ENCODE measurements at regions not wholly inside any gene's neighbourhood (a gene's known extent, or its start where the extent isn't known, plus 50 kb on each side); places are given as distances from the start of the nearest gene placed in this dataset.

DNA sequence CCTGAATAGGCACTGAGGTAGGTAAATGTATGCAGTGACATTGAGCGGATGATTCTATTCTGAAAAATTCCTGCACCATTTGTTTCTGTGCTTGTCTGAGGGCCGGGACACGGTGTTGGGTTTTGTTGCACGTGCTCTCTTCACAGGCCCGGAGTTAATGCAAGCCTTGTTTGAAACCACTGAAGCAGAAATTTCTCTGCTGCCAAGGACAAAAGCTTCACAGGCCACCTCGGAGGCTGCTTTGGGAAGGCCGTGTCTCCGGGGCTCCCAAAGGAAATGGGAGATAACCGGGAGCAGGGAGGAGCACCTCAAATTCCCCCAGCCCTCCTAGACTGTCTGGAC lies 179.4 kb downstream of the OPA1 start:
- Histone ChIP-seq H3K4me3 (no peak overlapping the region), H3K27me3 (ENCODE audit: low read depth) (peaks cover 50% of the 10 kb centered on the region), H3K27ac (replicated peaks) (no peak overlapping the region), H3K36me3 (no peaks in the 10 kb centered on the region), H3K9me3 (replicated peaks) (no peaks in the 10 kb centered on the region), H3K4me1 (no peaks in the 10 kb centered on the region)
- intact Hi-C loops (cut with micrococcal nuclease): no loop called here
- DNase-seq: no peak
- TF ChIP-seq, protein P1, sequence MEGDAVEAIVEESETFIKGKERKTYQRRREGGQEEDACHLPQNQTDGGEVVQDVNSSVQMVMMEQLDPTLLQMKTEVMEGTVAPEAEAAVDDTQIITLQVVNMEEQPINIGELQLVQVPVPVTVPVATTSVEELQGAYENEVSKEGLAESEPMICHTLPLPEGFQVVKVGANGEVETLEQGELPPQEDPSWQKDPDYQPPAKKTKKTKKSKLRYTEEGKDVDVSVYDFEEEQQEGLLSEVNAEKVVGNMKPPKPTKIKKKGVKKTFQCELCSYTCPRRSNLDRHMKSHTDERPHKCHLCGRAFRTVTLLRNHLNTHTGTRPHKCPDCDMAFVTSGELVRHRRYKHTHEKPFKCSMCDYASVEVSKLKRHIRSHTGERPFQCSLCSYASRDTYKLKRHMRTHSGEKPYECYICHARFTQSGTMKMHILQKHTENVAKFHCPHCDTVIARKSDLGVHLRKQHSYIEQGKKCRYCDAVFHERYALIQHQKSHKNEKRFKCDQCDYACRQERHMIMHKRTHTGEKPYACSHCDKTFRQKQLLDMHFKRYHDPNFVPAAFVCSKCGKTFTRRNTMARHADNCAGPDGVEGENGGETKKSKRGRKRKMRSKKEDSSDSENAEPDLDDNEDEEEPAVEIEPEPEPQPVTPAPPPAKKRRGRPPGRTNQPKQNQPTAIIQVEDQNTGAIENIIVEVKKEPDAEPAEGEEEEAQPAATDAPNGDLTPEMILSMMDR (IDR thresholded peaks at IDR 0.05; ENCODE audit: borderline replicate concordance): no peak

DNA sequence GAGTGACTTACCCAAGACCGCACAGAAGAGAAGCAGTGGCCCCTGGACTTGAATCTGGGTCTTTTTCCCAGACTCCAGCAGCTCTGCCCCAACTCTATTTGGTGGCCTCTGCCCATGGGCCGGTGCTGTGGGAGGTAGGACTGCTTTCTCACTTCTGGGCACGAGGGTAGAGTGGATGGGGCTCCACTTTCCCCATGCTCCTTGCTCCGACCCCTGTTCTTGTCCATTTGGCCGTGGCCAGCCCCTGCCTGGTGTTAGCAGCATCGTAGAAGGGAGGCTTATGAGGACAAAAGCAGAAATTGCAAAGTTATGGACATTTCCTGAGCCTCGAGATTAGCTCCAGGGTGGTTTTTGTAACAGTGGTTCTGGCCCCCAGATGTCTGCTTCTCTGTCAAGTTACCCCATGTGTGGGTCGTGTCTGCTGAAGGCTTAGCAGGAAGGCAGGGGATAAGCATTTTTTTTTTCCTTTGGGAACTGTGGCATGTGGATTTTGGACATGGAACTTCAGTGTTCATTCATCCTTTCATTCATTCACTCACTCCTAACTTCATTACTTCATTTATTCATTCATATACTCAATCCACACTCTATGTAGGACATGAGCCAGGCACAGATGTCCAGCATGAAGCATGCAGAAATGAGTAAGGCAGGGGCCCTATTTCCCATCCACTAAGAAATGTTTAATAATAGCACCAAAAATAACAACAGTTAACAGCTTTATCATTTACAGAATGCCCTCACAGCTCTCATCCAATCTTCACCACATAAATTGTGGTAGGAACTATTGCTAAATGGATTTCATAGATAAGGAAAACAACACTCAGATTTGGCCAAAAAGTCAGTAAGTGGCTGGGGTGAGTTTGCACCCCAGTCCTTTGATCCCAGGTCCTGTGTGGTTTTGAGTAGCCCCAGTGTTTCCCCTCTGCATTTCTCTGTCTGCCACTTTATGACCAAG lies 180.5 kb downstream of the OPA1 start:
- no peak overlapping the region for H3K4me3 ChIP-seq
- DNase-seq: no peak
- intact Hi-C loops (cut with micrococcal nuclease): no loop called here
- TF ChIP-seq, protein P1 (IDR thresholded peaks at IDR 0.05; ENCODE audit: borderline replicate concordance): no peak
- H3K27me3 ChIP-seq (ENCODE audit: low read depth): peaks cover 61% of the 10 kb centered on the region
- H3K36me3 ChIP-seq: no peaks in the 10 kb centered on the region
- no peak overlapping the region for H3K27ac ChIP-seq (replicated peaks)
- no peaks in the 10 kb centered on the region for H3K9me3 ChIP-seq (replicated peaks)
- no peaks in the 10 kb centered on the region for H3K4me1 ChIP-seq

DNA sequence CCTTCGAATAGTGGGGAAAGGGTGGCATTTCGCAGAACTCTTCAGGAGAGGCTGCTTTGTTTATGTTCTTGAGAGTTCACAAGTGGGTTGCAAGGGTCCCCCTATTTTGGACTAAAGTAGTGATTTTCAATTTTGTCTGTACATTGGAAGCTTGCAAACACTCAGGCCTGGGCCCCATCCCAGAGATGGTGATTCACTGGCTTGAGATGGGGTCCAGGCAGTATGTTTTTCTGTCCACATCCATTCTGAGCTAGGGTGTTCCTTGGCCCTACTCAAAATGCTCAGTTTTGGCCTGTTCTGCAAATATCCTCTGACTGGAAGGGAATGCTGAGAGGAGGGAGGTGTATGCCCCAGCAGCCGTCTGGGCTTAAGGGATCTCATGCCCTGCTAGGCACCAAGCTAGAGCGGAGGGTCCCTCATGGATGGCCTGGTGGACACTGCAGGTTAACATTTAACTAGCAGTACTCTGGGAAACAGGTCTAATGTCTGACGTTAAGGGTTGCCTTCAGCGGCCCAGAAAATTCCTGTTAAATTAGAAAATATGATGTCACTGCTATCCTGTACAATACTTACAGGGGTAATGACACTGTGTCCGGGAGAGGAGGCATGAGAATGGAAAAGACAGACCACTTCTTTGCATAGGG lies 181.4 kb downstream of the OPA1 start:
- TF ChIP-seq, protein P1 (IDR thresholded peaks at IDR 0.05; ENCODE audit: borderline replicate concordance): no peak
- no peak overlapping the region for H3K27ac ChIP-seq (replicated peaks)
- intact Hi-C loops (cut with micrococcal nuclease): no loop called here
- H3K4me1 ChIP-seq: no peaks in the 10 kb centered on the region
- no peaks in the 10 kb centered on the region for H3K9me3 ChIP-seq (replicated peaks)
- H3K4me3 ChIP-seq: no peak overlapping the region
- DNase-seq: no peak
- H3K36me3 ChIP-seq: no peaks in the 10 kb centered on the region
- peaks cover 70% of the 10 kb centered on the region for H3K27me3 ChIP-seq (ENCODE audit: low read depth)

DNA sequence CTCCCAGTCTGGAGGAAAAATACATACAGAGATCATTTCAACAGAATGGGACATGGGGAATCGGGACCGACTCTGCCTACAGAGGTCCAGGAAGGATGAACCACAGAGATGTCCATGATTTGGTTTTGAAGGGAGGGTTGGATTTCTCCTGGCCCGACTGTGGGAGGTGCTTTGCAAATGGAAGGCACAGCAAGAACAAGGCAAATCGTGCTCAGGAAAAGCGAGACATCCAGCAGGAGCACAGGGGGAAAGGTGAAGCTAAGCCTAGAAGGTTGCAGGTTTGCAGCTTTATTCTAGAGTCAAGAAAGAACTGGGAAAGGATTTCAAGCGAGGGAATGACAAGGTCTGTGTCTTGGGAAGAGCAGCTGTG lies 181.9 kb downstream of the OPA1 start:
- H3K27ac ChIP-seq (replicated peaks): no peak overlapping the region
- TF ChIP-seq, protein P1 (IDR thresholded peaks at IDR 0.05; ENCODE audit: borderline replicate concordance): no peak
- no peak overlapping the region for H3K4me3 ChIP-seq
- no peaks in the 10 kb centered on the region for H3K4me1 ChIP-seq
- H3K27me3 ChIP-seq (ENCODE audit: low read depth): peaks cover 75% of the 10 kb centered on the region
- intact Hi-C loops (cut with micrococcal nuclease): no loop called here
- no peaks in the 10 kb centered on the region for H3K9me3 ChIP-seq (replicated peaks)
- DNase-seq: no peak
- H3K36me3 ChIP-seq: no peaks in the 10 kb centered on the region

DNA sequence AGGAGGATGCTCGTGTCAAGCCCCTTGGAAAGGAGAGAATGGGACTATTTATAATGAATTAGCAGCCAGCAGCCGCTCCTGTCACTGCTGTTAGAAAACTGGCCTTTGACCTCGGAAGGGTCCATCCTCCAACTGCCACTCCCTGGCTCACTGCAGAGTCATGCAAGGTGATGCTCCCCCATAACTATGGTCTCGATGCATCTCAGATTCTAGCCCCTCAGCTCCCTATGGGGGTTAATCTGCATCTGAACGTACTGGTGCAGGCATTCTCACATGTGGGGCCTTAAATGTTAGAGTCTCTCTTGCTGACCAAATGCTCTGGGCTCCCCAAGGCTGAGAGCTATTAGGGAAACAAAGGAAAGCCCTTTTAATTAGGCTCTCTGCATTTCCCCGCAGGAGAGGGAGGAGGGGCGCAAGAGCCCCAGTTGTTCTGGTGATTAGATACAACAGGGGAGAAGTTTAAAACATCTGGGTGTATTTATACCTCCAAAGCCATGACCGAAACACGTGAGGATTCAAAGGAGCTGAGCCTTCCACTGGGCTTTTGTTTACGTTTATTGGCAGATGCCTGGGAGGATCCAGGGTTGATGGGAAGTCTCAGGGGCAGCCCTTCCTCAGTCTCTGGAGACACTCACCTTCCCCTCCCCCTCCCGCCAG lies 182.5 kb downstream of the OPA1 start:
- TF ChIP-seq, protein P1 (IDR thresholded peaks at IDR 0.05; ENCODE audit: borderline replicate concordance): no peak
- H3K27ac ChIP-seq (replicated peaks): no peak overlapping the region
- no peak overlapping the region for H3K4me3 ChIP-seq
- peaks cover 4% of the 10 kb centered on the region for H3K4me1 ChIP-seq
- intact Hi-C loops (cut with micrococcal nuclease): no loop called here
- H3K9me3 ChIP-seq (replicated peaks): no peaks in the 10 kb centered on the region
- no peak for DNase-seq
- H3K27me3 ChIP-seq (ENCODE audit: low read depth): peaks cover 81% of the 10 kb centered on the region
- no peaks in the 10 kb centered on the region for H3K36me3 ChIP-seq

Data from left ventricle myocardium inferior (tissue), 1 donor.